GM03348 (cell line): ENCODE measurements at regions not wholly inside any gene's neighbourhood (a gene's known extent, or its start where the extent isn't known, plus 50 kb on each side); places are given as distances from the start of the nearest gene placed in this dataset.
"Not testable (repeated sequence)": the region's sequence is repeated elsewhere in the genome, so short reads cannot be mapped to it uniquely, and the experiment has no call there.

Experiments used
- DNase-seq: peaks from one replicate; pipeline ENCODE4 v3.0.0; 2012; ENCODE audit warnings: low spot score

- no peak for DNase-seq
Observed at GRCh38 chr13:64680739-64681138, 2549.4 kb downstream of the PCDH9 start.

- peak; percentile 45 for DNase-seq
Observed at GRCh38 chr13:64675255-64675892, 2554.8 kb downstream of the PCDH9 start.

DNA sequence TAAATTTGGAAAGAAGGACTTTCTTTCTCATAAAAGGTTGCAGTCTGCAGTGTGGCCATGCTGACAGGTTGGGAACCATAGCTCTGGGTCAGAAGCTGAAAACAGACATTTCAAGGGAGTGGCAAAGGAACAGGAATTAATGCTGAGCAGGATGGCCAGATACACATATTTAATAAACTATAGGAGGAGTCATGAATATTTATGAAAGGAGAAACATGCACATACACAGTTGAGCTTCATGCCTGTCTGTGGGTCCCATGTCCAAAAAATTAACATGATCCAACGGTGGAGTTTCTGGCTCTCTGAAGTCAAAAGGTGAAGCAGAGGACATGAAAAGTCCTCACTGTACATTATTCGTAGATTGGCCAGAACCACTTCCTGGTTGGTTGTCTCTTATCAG is 2556.0 kb downstream of the PCDH9 start:
- DNase-seq, result no peak

GRCh38 chr13:64672751-64673150 is 2557.4 kb downstream of the PCDH9 start:
- no peak for DNase-seq

DNA sequence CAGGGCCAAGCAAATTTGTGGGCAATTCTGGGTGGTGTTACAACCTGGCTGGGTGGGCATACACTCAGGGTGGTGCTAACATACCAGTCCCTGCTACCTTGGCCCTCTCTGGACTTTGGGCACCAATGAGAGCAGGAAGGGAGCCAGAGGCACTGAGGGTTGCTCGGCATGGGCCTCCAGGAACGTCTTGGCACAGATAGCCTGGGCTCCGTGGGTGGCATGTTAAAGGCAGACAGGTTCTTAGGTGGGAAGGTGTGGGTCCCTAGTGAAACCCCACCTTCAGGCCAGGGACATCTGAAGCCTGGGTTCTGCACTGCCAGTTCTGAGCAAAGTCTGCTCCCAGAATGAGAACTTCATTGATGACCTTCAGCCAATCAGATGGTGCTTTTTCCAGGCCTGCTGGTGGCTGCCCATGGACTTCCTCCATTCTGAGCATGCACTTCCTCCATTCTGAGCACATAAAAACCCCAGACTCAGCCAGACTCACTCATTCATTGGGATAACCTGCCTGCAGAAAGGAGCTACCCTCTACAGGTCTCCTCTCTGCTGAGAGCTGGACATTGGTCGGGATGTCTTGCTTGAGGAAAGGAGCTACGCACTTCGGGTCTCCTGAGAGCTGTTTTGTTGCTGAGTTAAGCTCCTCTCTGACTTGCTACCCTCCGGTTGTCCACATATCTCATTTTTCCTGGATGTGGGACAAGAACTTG is 2567.1 kb downstream of the PCDH9 start:
- no peak for DNase-seq

GRCh38 chr13:64648293-64648692 is 2581.8 kb downstream of the PCDH9 start:
- DNase-seq, result no peak

GRCh38 chr13:64643066-64643465 is 2587.1 kb downstream of the PCDH9 start:
- no peak for DNase-seq

DNA sequence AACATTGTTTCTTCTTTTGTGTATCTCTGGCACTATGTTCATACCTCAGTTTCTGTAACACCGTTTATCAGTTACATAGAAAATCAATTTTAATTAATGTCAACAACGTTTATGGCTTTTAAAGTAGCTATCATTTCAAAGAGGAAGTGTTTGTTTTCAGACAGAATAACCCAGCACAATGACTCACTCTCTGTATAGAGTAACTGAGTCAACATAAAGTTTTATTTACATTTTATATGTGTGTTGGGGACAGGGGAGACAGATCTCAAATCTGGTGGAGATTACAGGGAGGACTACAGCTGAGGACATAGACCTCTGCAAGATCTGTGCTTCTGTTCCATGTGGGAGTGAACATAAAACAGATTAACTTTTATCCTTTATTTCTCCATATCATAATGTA is 2590.1 kb downstream of the PCDH9 start:
- DNase-seq, result no peak

- DNase-seq, result no peak
Observed at GRCh38 chr13:64639206-64639605, 2590.9 kb downstream of the PCDH9 start.

DNA sequence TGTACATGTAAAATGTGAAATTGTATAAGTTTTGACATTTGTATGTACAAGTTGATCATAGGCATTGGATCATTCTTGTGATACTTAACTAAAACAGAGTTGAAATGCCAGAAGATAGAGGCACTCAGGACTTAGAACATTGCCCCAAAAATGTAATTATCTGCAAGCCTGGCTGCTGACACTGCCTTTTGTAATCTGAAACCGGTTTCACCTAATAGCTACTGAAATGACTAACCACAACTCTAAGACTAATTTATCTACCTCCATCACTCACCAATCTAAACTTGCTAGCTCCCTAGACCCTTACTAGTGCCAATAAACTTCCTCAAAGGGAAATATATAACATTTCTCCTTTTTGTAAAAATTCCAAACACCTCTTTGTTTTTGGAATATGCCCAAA is 2596.2 kb downstream of the PCDH9 start:
- no peak for DNase-seq

GRCh38 chr13:64627654-64628053 is 2602.5 kb downstream of the PCDH9 start:
- DNase-seq, result no peak

- DNase-seq, result no peak
Observed at GRCh38 chr13:64626105-64626504, 2604.0 kb downstream of the PCDH9 start.

DNA sequence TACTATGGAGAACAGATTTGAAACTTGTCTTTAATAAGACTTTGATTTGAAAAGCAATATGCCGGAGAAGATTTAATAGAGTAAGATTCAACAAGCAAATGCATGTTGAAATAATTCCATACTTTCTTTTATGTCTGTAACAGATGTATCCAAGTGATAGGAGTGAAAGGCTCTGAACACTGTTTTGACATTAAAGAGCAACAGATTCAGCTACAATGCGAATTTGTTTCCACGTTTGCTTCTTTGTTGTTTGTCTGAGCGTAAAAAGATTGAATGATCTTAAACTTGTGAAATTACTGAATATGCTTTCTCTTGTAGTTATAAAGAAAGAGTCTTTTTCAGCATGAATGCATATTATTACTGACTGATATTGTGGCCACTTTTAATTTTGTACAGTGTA is 2612.9 kb downstream of the PCDH9 start:
- no peak for DNase-seq

- DNase-seq, result peak; percentile 27
Observed at GRCh38 chr13:64591971-64592370, 2638.2 kb downstream of the PCDH9 start.

GRCh38 chr13:64579331-64579730 is 2650.8 kb downstream of the PCDH9 start:
- no peak for DNase-seq

- DNase-seq, result no peak
Observed at GRCh38 chr13:64568748-64569147, 2661.4 kb downstream of the PCDH9 start.

DNA sequence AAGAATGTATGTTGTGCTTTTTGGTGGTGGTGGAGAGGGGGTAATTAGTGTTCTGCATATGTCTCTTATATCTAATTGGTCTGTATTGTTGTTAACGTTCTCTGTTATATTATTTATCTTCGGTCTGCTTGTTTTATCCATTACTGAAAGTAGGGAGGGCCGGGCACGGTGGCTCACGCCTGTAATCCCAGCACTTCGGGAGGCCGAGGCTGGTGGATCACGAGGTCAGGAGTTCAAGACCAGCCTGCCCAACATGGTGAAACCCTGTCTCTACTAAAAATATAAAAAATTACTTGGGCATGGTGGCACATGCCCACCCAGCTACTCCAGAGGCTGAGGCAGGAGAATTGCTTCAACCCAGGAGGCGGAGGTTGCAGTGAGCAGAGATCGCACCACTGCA is 2672.1 kb downstream of the PCDH9 start:
- DNase-seq, result not testable (repeated sequence)

DNA sequence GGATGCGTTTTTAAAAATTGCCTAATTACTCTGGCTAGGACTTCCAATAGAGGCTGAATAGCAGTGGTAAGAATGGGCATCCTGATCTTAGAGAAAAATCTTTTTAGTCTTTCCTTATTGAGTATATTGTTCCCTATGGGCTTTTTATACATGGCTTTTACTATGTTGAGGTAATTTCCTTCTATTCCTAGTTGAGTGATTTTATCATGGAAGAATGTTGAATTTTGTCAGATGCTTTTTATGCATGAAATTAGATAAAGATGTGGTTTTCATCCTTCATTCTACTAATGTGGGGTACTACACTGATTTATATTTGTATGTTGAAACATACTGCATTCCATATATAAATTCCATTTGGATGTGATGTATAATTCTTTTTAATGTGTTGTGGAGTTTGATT is 2673.8 kb downstream of the PCDH9 start:
- peak; percentile 18 for DNase-seq

DNA sequence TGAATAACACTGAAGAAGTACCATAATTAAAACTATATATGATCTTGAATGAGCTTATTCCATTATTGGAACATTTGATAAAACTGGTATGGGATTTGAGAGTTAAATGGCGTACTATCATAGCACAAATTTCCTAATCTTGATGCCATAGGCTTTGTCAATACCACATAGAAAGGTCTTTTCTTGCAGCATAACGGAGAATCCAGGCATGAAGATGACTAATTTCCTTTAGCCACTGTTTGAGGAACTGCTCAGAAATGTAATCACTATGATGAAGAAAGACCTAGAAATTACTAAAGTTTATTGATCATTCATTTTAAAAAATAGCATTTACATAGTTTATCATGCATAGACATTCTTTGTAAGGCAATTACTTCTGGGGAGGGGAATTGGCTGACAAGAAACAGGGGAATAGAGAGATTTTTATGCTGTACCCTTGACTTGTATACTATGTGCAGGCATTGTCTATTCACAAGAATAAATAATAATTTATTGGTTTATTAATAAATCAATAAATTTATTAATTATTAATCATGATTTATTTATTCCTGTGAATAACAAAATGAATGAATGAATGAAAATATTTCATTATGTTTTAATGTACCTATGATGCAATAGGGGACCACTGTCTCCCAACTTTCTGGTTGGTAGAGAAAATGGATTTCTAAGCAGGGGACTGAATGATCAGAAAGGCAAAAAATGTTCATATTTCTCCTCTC is 2676.6 kb downstream of the PCDH9 start:
- no peak for DNase-seq

DNA sequence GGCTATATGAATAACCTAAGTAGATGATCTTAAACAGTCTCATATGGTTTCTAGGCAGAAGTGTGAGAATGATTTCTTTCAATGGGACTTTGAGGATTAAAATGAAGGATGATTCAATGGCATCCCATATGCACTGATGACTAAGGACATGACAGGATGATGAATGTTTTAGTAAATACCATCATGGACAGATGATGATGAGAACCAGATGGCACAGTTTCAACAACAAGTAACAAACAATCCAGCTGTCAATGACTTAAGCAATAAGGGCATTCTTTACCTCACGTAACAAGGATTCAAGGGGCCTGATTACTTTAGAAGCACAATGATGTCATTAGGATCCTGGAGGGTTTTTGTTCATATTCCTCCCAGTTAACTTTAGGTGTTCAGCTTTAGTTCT is 2678.4 kb downstream of the PCDH9 start:
- peak; percentile 10 for DNase-seq

GRCh38 chr13:64546371-64546770 is 2683.8 kb downstream of the PCDH9 start:
- no peak for DNase-seq

DNA sequence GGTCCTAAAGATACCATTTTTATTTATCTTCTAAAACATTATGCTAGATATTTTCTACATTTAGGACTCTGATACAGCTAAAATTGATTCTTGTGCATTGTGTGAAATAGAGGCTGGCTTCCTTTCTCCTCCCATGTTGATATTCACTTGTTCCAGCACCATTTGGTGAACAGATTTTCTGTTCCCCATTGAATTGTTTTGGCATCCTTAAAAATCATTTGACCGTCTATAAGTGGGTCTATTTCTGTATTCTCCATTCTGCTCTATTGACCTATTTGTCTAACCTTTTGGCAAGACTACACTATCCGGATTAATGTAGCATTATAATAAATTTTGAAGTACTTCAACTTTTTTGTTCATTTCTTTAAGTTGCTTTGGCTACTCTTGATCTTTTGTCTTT is 2689.2 kb downstream of the PCDH9 start:
- DNase-seq, result no peak

GRCh38 chr13:64540468-64540867 is 2689.7 kb downstream of the PCDH9 start:
- no peak for DNase-seq
